GM12892 (cell line): ENCODE measurements at regions not wholly inside any gene's neighbourhood (a gene's known extent, or its start where the extent isn't known, plus 50 kb on each side); places are given as distances from the start of the nearest gene placed in this dataset.

Source experiments
- DNase-seq: peaks from one replicate; pipeline ENCODE4 v3.0.0; 2011; ENCODE audit not compliant: insufficient read length
- FAIRE-seq: peaks from 2 replicates; lab custom pipeline; 2011; peaks lifted over from hg19 to GRCh38; lab: Jason Lieb, UNC
- POLR2A ChIP-seq: IDR thresholded peaks from 2 replicates; pipeline ENCODE4 v1.6.1; 2011; ENCODE audit warnings: low read depth, low read length, control low read depth
- POLR2AphosphoS5 ChIP-seq: IDR thresholded peaks from 2 replicates; pipeline ENCODE4 v1.6.1; 2011; ENCODE audit warnings: low read depth, low read length, control low read depth
- TAF1 ChIP-seq: IDR thresholded peaks from 2 replicates; pipeline ENCODE4 v1.6.1; 2011; ENCODE audit warnings: low read depth, mild to moderate bottlenecking, control low read depth, low read length, borderline replicate concordance

DNA sequence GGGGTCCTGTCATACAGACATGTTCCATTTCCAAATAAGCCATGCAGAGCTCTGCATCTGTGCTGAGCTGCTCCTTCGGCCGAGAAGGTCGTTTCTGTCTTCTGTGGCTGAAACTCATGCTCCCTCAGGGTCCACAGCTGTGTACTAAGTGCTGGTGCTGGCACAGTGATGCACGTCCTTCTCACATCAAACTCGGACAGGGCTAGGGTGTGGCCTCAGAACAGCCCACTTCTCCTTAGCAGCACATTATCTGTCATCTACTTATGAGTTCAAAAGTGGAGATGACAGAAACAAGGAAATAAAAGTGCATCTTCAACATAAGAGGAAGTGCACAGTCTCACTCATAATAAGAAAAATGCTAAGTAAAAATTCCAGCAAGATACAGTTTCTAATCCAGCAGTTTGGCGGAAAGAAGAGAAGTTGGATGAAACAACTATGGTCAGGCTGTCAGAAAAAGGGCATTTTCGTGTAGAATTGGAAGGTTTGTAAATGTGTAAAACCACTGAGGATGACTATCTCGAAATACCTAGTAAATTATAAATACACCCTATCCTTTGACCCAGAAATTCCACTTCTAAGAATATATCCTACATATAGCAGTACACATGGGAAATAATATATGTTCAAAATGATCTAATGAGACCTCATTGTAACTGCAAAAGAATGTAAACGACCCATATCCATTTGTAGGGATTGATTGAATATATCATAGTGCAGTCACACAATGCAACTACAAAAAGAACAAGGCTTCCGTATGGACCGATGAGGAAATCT, 53.7 kb upstream of the APCDD1 start:
- DNase-seq, result no peak
- no peak for FAIRE-seq
- no peak for TF ChIP-seq POLR2A
- TF ChIP-seq POLR2AphosphoS5, result no peak
- no peak for TF ChIP-seq TAF1

- TF ChIP-seq POLR2A, result no peak
- no peak for TF ChIP-seq POLR2AphosphoS5
- no peak for TF ChIP-seq TAF1
- FAIRE-seq (no peak), DNase-seq (no peak)
Observed at GRCh38 chr18:10401521-10401920, 52.9 kb upstream of the APCDD1 start.

GRCh38 chr18:10401930-10402329, 52.5 kb upstream of the APCDD1 start:
- DNase-seq, result no peak
- no peak for FAIRE-seq
- no peak for TF ChIP-seq TAF1
- TF ChIP-seq POLR2A, result no peak
- no peak for TF ChIP-seq POLR2AphosphoS5

DNA sequence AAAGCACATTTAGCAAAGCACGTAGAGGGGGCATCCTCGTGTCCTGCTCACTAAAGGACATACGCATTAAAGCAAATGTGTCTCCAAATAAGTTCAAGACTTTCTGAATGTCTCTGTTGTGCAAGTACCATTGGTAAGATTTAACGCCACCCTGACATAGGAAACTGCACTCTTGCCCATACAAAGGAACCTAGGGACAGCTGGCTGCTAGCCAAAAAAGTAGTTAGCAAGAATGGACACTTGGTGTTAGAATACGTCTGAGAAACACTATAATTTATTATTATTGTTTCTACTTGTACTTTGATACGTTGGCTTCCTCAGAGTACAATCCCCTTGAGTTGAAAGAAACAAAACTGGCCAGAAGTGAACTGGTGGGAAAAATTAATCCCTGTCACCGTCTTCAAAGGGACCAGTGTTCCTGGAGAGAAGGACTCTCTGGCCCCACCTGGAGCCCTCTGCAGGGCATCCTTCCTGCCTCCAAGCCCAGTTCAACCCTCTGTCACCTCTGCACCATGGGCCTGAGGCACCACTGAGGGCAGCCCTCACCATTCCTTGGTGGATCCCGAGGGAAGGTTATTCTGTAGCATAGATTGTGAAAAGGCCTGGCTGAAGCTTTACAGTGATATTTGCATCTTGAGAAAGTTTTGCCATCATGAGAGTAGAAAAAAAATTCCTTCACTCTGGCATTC, 51.4 kb upstream of the APCDD1 start:
- DNase-seq (no peak), FAIRE-seq (no peak)
- no peak for TF ChIP-seq TAF1
- no peak for TF ChIP-seq POLR2AphosphoS5
- TF ChIP-seq POLR2A, result no peak

DNA sequence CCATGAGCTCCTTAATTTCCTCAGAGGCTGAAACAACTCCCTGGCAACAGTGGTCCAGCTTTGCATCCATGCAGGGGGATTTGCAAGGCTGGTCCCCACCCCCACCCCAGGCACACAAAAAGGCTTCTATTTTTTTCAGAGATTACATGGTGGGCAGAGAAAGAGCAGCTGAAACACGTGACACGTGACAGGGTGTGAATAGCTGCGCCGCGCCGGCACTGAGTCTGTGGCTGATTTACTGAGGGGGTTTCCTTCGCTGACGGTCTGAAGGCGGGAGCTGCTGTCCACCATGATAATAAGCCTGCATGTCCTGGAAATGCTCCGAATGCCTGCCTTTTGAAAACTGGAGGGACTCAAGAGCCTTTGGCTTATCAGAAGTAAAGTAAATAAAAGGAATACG, 50.7 kb upstream of the APCDD1 start:
- no peak for TF ChIP-seq TAF1
- no peak for TF ChIP-seq POLR2AphosphoS5
- no peak for TF ChIP-seq POLR2A
- FAIRE-seq, result no peak
- DNase-seq, result no peak

- TF ChIP-seq TAF1 (no peak), POLR2AphosphoS5 (no peak), POLR2A (no peak)
- DNase-seq (no peak), FAIRE-seq (no peak)
Observed at GRCh38 chr18:10404168-10404567, 50.3 kb upstream of the APCDD1 start.
